Breast epithelium (tissue), 4 donors: ENCODE measurements at regions not wholly inside any gene's neighbourhood (a gene's known extent, or its start where the extent isn't known, plus 50 kb on each side); places are given as distances from the start of the nearest gene placed in this dataset.
"Not testable (repeated sequence)": the region's sequence is repeated elsewhere in the genome, so short reads cannot be mapped to it uniquely, and the experiment has no call there.

ENCODE experiments used
- DNase-seq, 2 donors: peaks; one replicate each; pipeline ENCODE4 v3.0.0-alpha.2; 2019; ENCODE audit warnings: low spot score in 2 of 2
- H3K27ac ChIP-seq, 2 donors: fragments of 200-600 bp; sonication (generic) in 1 of 2; one replicate each; pipeline ENCODE4 v1.5.1; 2016 to 2019; ENCODE audit warnings: mild to moderate bottlenecking in 1 of 2
- H3K27me3 ChIP-seq, 2 donors: fragments of 200-600 bp; sonication (generic) in 1 of 2; one replicate each; pipeline versions ENCODE4 v1.5.1 to v1.6.0; 2017 to 2019; ENCODE audit warnings: control low read depth in 1 of 2, mild to moderate bottlenecking in 1 of 2
- H3K36me3 ChIP-seq: fragments of 200-600 bp; one replicate; pipeline ENCODE4 v1.5.1; 2019
- H3K4me1 ChIP-seq, 2 donors: fragments of 200-600 bp; sonication (generic); one replicate each; pipeline ENCODE4 v1.5.1; 2016 to 2019; ENCODE audit warnings: control low read depth in 1 of 2
- H3K4me3 ChIP-seq, 3 donors: fragments of 200-600 bp; sonication (generic); 1 replicate in 2 of 3; 2 replicates in 1 of 3; pipeline ENCODE4 v1.5.1; 2016 to 2019; ENCODE audit warnings: mild to moderate bottlenecking in 3 of 3, moderate library complexity in 2 of 3
- H3K9me3 ChIP-seq, 2 donors: fragments of 200-600 bp; sonication (generic) in 1 of 2; one replicate each; pipeline ENCODE4 v1.5.1; 2016 to 2019; ENCODE audit warnings: control low read depth in 1 of 2
- intact Hi-C: fragments of 100-400 bp; cut with DNase I; formaldehyde crosslinking; loops from one replicate; pipeline ENCODE4 v1.15.1; 2023; ENCODE audit warnings: low total_unique reads

DNA sequence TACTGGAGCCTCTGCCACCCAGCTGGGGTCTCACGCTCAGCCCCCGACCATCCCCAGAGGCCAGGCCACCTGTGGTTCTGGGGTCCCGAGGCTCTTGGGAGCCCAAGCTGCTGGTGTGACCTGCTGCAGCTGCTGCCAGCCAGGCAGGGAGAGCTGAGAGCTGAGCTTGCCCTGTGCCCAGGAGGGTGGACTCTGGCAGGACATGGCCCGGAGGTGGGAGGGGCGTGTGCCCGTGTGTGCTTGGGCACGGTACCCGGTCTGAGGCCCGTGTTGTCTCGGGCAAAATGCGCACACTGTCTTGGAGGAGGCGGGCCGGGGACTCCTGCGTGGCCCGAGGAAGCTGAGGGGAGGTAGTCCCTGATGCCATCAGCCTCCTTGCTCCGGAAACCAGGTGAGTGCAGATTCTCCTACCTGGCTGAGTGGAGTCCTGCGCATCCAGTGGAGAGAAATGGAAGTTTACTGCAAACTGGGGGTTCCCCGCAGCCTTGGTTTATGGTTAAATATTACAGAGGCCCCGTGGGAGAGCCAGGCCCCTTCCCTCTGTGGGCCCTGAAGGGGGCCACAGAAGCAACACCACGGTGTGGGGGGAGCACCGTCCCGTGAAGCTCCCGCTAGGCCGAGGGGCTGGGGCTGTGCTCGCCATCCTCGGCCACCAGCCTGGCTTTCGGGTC, 4380.8 kb upstream of the TPTE start:
- H3K4me3 ChIP-seq, H3K36me3 ChIP-seq, H3K27me3 ChIP-seq, H3K27ac ChIP-seq, DNase-seq, H3K4me1 ChIP-seq, H3K9me3 ChIP-seq, intact Hi-C loops: not testable (repeated sequence)

DNA sequence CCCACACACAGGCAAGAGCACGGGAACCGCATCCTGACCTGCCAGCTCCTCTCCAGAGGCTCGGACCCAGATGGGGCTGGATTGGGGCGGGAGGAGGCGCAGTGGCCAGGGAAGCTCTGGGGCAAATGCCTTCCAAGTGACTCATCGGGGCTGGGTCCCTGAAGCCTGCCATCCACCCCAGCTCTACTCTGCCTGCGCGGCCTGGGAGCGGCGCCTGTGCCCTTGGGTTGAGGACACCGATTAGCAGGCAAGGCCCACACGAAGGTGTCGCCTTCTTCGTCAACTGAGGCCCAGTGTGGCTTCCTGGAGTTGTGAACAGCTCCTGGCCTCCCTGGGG, 4380.3 kb upstream of the TPTE start:
- H3K4me1 ChIP-seq, H3K36me3 ChIP-seq, intact Hi-C loops, H3K27ac ChIP-seq, H3K4me3 ChIP-seq, H3K27me3 ChIP-seq, H3K9me3 ChIP-seq, DNase-seq: not testable (repeated sequence)

DNA sequence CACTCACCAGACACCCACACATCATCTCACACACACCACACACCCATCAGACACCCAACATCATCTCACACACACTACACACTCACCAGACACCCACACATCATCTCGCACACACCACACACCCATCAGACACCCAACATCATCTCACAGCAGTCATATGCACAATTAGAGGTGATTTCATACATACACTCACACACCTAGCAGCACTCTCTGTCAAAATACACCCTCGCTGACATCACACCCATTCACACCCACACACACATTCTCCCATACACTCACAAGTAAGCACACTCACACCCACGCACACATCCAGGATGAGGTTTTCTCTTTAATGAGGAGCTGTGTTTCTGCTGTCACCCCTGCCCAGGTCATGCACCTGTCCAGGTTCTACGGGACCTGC, 4368.2 kb upstream of the TPTE start:
- intact Hi-C loops, H3K9me3 ChIP-seq, H3K36me3 ChIP-seq, H3K4me3 ChIP-seq, DNase-seq, H3K27me3 ChIP-seq, H3K27ac ChIP-seq, H3K4me1 ChIP-seq: not testable (repeated sequence)

DNA sequence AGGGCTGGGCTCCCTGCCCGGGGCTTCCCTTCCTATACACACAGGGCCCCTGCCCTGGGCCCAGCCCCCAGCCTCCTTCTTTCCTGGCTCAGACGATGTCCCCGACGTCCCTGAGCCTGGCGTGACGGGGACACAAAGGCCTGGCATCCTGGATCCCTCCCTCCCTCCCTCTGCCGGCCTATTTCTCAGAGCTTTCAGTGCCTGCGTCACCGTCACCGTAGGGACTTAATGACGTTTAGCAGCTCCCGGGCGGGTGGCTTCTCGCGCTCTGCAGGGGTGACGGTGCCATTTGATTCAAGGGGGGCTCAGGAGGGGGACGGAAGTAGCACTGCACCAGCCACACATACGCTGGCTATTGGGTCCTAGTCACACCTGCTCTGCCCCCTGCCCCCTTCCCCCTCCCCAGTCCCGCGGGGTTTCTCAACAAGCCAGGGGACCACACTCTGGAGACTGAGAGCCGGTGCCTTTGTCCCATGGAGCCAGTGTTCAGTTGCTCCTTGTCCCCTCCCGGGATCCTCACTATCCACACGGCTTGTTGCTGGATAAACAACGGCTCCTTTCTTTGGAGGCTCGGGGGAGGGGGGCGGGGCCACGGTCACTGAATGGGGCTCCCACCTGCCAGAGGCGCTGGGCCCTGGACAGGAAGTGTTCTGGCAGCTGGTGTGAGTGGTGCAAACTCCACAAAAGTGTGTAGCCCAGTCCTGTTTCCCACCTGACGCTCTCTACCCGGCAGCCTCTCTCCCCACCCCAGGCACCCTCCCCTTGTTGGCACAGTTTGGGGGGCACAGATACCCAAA, 4366.7 kb upstream of the TPTE start:
- H3K27me3 ChIP-seq, H3K4me3 ChIP-seq, H3K4me1 ChIP-seq, H3K9me3 ChIP-seq, H3K36me3 ChIP-seq, intact Hi-C loops, H3K27ac ChIP-seq: not testable (repeated sequence)
- peak in 1 of 2 donors; percentile 45 for DNase-seq

DNA sequence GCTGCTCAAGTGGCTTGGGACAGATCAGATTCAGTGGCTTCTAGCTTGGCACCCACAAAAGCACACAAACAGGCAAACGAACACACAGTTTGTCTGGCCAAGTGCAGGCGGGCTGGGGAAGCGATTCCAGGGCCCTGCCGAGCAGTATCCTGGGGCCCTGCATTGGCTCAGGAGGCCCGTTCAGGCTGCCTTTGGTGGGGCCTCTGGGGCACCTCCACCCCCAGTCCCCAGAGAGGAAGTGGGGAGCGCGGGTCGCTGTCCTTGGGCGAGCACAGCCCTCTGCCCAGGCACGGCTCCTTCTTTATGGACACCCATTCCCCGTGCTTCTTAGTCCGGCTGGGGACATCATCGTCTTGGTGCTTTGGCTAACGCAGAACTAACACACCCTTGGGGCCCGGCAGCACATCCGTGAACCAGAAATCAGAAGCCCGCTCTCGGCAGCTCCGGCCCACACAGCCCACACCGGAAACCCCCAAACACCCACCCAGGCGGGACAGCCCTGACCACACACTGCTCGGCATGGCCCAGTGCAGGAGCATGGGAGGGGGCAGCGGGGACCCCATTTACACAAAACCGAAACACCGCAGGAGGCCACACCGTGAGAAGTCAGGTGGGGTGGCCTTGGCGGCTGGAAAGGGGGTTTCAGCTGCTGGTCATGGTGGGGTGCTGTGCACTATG, 4364.5 kb upstream of the TPTE start:
- H3K27me3 ChIP-seq, H3K27ac ChIP-seq, H3K36me3 ChIP-seq, intact Hi-C loops, H3K9me3 ChIP-seq, H3K4me3 ChIP-seq, DNase-seq, H3K4me1 ChIP-seq: not testable (repeated sequence)

DNA sequence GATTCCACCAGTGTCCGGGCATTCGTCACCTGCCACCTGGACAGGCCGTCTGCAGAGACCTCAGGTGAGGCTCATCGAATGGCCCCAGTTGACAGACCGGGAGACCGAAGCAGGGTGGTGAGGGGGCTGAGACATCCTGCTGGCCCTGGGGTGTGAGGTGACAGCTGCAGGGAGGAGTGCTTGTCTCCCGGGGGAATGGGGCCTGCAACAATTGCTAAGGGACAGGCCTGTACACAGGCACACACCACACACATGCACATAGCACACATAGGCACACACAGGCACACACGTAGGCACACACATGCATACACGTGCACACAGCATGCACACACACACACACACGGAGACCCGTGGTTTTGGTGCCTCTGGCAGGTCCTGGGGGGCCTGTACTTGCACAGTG, 4363.9 kb upstream of the TPTE start:
- H3K4me3 ChIP-seq, DNase-seq, H3K9me3 ChIP-seq, intact Hi-C loops, H3K36me3 ChIP-seq, H3K27ac ChIP-seq, H3K4me1 ChIP-seq, H3K27me3 ChIP-seq: not testable (repeated sequence)

DNA sequence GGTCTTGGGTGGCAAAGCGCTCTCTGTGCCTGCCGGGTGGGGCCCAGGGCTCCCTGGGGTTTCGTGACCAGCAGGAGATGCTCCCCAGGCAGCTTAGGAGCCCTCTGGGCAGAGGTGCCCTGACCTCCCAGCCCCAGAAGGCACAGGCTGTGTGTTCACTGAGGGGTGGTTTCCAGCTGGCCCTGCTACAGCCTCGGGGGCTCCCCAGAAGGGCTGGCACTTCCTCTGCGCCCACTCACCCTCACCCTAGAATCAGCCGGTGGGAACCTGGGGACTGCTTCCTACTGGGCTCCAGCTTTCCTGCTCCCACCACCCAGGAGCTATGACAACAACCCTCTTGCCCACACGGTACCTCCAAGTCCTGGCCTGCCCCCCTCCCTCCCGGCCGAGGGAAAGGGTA, 4363.2 kb upstream of the TPTE start:
- H3K36me3 ChIP-seq, H3K9me3 ChIP-seq, H3K27ac ChIP-seq, H3K4me3 ChIP-seq, H3K4me1 ChIP-seq, intact Hi-C loops, DNase-seq, H3K27me3 ChIP-seq: not testable (repeated sequence)
